ENCODE measurements at regions not wholly inside any gene's neighbourhood (a gene's known extent, or its start where the extent isn't known, plus 50 kb on each side); places are given as distances from the start of the nearest gene placed in this dataset.

DNA sequence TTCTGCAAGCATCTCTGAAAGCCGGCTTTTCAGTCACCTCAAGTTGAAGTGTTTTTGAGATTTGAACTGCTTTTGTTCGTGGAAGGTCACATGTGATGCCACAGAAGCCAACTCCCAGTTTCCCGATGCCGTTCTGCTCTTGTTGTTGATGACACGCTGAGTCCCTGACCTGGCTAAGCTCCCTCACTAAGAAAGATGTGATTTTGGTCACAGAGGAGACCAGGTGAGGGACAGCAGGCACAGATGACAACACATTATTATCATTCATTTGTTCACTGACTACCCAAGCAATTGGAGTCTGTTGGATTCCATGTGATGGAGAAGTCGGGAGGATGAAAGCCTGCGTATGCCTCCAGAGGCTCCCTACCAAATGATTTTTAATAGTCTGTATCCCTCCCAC, 822.4 kb upstream of the RBFOX1 start:
- DNase-seq (ENCODE audit: low spot score): no peak

DNA sequence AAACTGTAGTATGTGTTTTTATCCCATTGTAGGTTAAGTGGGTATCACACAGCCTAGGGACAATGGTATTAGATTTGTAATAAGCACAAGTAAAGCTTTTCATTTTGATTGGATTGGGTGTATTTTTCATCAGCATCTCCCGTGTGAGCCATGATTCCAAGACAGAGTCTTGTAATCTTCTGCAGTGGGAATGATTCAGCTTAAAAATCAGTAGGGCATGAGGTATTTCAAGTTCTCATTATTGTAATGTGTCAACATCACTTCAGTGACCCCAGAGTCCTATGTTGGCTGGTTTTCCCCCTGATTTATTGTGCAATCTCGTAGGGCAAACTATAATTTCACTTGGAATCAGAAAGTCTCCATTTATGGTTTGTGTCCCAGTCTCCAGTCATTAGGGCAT, 833.2 kb upstream of the RBFOX1 start:
- no peak for DNase-seq (ENCODE audit: low spot score)

- no peak for DNase-seq (ENCODE audit: low spot score)
Measured at GRCh38 chr16:6498858-6499257, 833.8 kb upstream of the RBFOX1 start.

GRCh38 chr16:6496996-6497395, 835.6 kb upstream of the RBFOX1 start:
- DNase-seq (ENCODE audit: low spot score): no peak

DNA sequence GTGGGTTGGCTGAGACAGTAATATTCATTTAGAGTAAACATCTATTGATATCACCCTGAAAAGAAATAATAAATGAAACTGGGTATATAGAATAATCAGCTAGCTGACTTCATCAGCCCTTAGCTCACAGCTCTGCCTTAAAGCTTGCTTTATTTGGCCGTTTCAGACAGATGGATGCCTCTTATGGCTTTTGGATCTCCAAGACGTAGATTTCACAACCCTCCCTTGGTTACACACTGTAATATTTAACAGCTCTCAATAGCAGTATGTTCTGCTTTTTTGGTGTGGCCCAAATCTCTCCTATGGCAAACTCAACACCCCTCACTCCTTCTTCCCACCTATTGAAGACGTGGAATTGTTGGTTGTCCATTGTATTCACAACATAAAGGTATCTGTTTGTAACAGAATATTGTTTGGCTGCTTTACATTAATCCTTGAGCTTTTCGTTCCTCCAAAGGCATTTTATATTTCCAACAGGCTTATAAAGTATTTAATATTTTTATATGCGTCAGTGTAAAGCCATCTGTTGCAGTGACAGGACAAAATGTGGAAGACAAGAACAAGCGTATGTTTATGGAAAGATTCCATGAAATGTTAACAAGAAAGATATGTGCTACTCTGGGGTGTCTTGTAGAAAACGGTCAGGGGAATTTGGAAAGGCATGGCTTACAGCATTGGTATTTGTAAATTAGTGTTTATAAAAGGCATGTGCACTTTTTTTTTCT, 837.0 kb upstream of the RBFOX1 start:
- DNase-seq (ENCODE audit: low spot score): no peak

DNA sequence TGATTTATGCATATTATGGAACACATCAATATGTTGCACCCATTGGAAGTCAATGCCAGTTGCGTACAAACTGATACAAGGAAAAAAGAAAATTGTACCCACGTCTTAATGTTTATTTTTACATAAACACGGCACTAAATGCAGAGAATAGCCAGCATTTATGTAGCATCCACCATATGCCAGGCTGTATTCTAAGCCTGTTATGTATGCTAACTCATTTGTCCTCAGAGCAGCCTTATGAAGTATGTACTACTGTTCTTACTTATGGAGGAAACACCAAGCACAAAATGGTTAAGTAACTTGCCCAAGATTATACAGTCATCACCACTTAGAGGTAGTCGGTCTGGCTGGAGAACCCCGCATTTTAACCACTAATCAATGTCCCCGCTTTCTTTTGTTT, 837.9 kb upstream of the RBFOX1 start:
- DNase-seq (ENCODE audit: low spot score): no peak

DNA sequence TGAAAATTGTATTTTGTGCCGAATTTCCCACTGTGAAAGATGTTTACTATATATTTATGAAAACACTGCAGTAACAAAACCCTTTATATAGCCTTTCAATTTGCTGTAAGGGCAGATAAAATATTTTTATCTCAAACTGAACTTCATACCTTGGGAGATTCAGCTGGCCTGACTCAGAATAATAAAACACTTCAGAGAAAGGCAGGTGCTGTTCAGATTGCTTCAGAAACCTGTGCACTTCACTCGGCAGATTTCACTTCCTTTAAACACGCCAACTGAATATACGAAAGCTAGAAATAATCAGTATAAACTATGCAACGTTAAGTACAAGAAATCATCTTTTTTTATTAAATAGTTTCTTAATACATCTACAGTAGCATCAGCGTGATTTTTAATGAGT, 839.1 kb upstream of the RBFOX1 start:
- DNase-seq (ENCODE audit: low spot score): no peak

DNA sequence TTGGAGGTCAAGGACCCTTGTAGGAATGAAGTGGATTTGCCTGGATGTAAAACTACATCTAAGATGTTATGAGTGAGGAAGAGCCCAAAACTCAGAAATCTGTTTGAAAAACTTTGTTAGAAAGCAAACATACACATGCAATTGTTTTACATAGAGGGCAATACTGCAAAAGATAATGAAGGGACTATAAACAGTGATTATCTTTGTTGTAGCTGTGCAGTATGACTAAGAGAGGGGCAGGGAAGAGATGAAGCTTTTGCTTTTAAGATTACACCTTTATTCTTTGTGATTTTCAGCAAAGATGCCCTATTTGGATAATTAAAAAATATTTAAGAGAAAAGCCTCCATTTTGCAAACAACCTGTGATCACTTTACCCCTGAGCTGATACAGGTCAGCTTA, 839.9 kb upstream of the RBFOX1 start:
- DNase-seq (ENCODE audit: low spot score): no peak

DNA sequence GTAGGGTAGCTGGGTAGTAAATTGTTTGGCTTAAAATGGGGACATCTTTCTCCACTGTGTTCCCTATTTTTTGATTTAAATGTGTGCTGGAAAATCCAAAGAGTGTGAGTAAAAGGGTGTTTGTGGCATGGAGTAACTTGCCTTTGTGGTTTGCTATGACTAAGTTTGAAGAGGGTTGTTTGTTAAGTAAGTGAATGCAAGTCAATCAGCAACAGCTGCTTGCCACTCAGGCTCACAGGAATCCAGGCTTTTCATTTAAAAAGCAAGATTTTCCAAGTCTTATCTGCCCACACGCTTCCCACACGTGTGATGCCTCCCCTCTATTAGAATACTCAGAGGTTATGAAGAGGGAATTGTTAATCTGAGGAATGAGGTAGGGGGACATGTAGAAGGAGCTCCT, 847.7 kb upstream of the RBFOX1 start:
- no peak for DNase-seq (ENCODE audit: low spot score)

- DNase-seq (ENCODE audit: low spot score): no peak
Measured at GRCh38 chr16:6484081-6484480, 848.6 kb upstream of the RBFOX1 start.

GRCh38 chr16:6483469-6484033, 849.1 kb upstream of the RBFOX1 start:
- DNase-seq (ENCODE audit: low spot score): no peak

GRCh38 chr16:6482696-6483468, 849.8 kb upstream of the RBFOX1 start:
- DNase-seq (ENCODE audit: low spot score): no peak

- no peak for DNase-seq (ENCODE audit: low spot score)
Measured at GRCh38 chr16:6481894-6482293, 850.8 kb upstream of the RBFOX1 start.

DNA sequence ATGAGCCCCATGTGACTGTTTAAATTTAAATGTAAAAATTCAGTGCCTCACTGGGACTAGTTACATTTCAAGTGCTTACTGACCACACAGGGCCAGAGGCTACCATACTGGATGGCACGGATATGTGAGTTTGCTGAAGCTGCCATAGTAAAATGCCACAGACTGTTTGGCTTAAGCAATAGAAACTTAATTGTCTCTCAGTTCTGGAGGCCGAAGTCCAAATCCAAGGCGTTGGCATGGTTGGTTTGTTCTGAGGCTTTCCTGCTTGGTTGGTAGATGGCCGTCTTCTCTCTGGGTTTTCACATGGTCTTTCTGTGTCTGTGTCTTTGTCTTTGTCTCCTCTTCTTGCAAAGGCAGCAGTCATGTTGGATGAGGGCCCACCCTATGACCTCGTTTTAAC, 878.9 kb upstream of the RBFOX1 start:
- DNase-seq (ENCODE audit: low spot score): no peak

GRCh38 chr16:6447021-6447790, 885.4 kb upstream of the RBFOX1 start:
- DNase-seq (ENCODE audit: low spot score): no peak

GRCh38 chr16:6446370-6446769, 886.3 kb upstream of the RBFOX1 start:
- no peak for DNase-seq (ENCODE audit: low spot score)

GRCh38 chr16:6439129-6439528, 893.5 kb upstream of the RBFOX1 start:
- no peak for DNase-seq (ENCODE audit: low spot score)

DNA sequence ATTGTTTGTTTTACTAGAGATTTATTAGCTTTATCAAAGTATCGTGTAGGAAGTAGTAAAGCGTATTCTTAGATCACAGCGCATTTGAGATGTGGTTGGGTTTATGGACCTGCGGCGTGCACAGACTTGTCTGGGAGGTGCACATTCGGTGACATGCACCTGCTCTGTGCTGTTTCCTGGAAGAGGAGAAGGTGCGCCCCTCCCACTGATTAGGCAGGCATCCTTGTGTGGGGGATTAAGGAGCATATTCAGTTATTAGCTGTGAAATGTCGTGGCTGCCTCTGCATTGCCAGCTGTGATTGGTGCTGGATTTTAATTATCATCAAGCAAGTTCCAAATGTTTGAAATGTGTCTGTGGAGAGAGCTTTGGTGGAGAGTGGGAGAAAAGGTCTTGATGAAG, 903.8 kb upstream of the RBFOX1 start:
- no peak for DNase-seq (ENCODE audit: low spot score)

DNA sequence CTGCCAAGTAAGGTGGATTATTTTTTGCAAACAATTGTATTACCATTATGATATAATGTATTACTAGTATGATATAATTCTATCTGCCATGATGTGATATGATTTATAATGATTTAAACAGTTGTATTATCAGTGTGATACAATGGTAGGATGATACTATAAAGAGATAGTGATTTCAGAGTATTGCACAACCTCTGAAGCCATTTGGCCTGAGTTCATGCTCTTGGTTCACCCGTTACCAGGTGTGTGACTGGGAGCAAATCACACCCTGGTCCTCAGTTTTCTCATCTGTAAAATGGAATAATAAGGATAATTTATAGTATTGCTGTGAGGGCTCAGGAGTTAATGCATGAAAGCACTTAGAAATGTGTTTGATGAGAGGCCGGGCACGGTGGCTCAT, 905.0 kb upstream of the RBFOX1 start:
- DNase-seq (ENCODE audit: low spot score): no peak

- DNase-seq (ENCODE audit: low spot score): no peak
Measured at GRCh38 chr16:6407596-6407995, 925.0 kb upstream of the RBFOX1 start.

DNA sequence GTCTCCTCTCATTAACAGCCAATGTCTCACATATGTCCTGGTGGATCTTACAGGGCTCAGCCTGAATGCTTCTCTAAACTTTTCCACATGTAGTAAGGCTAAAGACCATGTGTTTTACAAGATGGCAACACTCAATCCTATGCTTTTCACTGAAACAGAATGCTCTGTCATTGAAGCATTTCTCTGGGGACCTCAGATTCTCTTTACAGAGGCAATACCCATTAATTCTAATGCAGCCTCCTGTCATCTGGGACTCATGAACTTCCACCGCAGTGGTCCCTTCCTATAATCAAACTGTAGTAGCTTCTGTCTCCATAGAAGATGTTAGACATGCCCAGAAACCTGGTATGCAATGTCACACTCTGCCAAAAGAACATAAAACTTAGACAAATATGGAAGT, 926.6 kb upstream of the RBFOX1 start:
- no peak for DNase-seq (ENCODE audit: low spot score)

- no peak for DNase-seq (ENCODE audit: low spot score)
Measured at GRCh38 chr16:6382924-6383459, 949.7 kb upstream of the RBFOX1 start.

All from left forelimb (tissue), 1 donor.